HG03103 (cell line): ENCODE measurements at regions not wholly inside any gene's neighbourhood (a gene's known extent, or its start where the extent isn't known, plus 50 kb on each side); places are given as distances from the start of the nearest gene placed in this dataset.
"Not testable (repeated sequence)": the region's sequence is repeated elsewhere in the genome, so short reads cannot be mapped to it uniquely, and the experiment has no call there.

ENCODE experiments used
- ATAC-seq: cut with Tn5 transposase; IDR thresholded peaks from one replicate; pipeline ENCODE4 v1.9.1; 2021; ENCODE audit warnings: low read depth; ENCODE audit not compliant: unreplicated experiment

DNA sequence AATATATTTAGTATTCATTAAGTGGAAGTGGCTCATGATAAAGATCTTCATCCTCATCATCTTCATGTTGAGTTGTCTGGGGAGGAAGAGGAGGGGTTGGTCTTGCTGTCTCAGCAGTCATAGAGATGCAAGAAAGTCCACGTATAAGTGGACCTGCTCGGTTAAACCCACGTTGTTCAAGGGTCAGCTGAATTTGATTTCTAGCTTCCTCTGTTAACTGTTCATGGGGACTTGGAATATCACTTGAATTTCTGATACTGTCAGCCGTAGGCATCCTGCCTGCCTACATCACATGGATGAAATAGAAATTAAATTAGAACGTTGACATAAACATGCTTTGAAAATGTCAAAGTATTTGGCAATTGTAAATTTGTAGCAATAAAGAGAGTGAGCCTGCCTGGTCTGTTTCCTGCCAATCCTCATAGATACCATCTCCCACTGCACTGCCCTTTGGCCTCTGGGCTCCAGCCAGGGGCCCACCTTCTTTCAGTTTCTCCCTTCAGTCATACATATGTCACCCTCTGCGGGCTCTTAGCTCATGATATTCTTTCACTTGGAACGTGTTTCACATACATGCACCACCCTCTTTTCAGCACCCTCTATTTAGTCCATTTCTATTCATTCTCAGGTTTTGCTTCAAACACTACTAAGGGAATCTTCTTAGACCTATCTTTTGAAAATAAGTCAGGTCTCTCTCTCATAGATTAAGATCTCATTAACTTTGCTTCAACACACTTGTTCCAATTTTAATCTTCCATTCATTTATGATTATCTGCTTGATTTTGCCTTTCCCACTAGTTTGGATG is 376.3 kb downstream of the IPMK start:
- ATAC-seq = no peak

DNA sequence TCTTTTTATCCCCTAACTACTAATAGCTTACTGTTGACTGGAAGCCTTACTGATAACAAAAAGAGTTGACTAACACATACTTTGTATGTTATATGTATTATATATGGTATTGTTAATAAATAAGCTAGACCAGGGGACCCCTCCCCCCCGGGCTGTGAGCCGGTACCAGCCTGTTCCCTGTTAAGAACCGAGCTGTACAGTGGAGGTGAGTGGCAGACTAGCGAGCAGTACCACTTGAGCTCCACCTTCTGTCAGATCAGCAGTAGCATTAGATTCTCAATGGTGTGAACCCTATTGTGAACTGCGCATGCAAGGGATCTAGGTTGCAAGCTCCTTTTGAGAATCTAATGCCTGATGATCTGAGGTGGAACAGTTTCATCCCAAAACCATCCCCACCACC is 377.0 kb downstream of the IPMK start:
- no peak for ATAC-seq

DNA sequence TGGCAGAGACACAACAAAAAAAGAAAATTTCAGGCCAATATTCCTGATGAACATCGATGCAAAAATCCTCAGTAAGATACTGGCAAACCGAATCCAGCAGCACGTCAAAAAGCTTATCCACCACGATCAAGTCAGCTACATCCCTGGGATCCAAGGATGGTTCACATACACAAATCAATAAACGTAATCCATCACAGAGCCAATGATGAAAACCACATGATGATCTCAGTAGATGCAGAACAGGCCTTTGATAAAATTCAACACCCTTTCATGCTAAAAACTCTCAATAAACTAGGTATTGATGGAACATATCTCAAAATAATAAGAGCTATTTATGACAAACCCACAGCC is 382.1 kb downstream of the IPMK start:
- ATAC-seq = not testable (repeated sequence)

DNA sequence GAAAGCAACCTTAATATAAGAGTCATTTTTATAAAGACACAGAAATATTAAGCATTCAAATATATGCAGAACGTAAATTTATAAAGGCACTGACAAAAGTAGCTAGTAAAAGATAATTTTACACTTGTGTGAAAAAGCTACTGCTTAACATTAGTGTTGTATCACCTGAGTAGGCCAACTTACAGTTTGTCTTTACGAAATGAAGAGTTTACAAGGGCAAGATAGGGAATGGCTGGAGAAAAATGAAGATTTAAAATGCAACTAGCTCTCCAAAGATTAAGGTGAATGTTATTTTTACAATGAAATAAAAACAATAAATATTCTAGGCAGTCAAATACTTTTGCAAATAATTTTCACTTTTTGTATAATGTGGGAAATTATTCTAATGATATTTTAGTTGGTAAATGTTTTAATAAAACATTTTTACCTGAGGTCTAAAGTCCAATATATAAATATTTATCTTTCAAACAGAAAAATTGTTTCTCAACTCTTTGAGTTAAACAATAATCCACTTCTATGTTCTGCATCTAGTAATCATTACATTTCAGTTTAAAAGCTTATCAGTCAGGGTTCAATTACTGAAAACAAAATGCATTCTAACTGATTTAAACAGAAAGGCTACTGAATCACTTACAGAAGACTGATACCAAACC is 382.6 kb downstream of the IPMK start:
- ATAC-seq = no peak

DNA sequence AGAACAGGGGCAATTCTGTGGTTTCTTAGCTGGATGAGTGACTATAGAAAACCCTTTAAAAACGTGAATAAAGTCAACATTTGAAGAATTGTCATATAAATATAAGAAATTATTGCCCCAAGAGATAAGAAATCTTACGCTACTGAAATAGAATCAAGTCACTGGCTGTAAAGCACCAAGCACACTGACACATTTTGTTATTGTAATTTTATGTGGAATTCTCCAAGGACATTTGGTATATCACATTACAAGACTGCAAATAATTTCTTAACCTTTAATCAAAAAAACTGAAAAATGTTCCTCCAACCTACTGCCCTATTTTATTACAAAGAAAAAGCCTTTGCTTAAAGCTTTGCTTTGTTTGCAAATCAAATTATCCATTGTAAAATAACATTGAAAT is 383.3 kb downstream of the IPMK start:
- ATAC-seq = no peak

DNA sequence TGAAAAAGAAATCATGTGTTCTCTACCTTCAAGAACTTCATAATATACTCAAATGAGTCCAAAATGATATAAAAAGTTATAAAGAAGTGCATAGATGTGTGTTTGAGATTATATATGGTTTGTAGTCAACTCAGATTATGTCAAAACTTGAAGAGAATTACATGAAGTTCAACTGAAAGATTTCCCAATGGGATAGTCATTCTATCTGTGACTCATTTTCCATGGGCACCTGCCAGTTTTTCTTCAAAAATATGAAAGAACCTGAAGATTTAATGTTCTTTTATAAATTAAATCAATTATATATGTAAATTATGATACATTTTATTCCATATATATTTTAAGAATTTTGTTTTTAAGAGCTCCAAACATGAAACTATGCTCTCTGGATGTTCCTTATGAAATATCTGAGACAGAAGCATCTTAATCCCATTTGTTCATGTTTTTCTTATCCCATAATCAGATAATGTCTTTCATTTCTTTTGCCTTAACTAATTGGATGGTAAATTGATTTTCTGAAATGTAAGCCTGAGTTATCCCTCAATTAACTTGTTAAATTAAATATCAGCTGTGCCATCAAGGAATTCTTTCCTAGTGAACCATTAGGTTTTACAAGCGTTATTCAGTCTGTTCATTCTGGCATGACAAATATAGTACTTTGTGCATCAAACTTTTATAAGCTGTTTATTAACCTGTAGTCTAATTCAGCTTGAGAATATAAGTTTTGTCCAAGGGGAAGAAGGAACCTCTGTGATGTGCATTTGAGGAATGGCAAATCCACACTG is 387.1 kb downstream of the IPMK start:
- ATAC-seq = no peak

DNA sequence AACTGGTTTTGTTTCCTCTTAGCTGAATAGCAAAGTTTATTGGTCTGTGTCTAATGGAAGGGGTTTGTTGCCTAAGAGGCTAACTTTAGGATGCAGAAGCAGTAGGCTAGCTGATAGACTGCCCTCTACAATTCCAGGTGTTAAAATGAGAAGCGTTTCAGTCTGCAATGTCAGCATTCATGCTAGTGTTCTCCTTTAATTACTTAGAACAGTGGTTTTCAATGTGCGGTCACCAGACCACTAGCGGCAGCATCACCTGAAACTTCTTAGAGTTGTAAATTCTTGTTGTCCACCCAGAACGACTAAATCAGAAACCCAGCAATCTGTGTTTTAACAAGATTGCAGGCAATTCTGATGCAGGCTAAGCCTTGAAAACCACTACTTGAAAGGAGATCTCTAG is 392.9 kb downstream of the IPMK start:
- ATAC-seq = no peak

DNA sequence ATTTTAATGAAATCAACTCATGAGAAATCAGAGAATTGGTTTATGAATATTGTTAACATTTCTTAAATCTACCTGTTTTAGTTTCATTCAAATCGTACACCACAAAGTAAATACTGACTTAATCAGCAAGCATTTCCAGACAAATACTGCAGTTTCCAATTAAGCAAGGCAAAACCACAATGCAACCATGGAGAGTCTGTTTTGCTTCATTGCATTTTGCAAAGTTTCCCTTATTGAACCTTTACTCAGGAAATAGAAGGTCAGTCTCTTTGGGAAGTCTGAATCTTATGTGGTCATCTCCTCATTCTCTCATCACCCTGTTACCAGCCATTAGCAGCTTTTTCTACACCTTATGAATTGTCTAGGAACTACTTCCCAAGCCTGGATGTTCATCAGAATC is 400.5 kb downstream of the IPMK start:
- no peak for ATAC-seq

DNA sequence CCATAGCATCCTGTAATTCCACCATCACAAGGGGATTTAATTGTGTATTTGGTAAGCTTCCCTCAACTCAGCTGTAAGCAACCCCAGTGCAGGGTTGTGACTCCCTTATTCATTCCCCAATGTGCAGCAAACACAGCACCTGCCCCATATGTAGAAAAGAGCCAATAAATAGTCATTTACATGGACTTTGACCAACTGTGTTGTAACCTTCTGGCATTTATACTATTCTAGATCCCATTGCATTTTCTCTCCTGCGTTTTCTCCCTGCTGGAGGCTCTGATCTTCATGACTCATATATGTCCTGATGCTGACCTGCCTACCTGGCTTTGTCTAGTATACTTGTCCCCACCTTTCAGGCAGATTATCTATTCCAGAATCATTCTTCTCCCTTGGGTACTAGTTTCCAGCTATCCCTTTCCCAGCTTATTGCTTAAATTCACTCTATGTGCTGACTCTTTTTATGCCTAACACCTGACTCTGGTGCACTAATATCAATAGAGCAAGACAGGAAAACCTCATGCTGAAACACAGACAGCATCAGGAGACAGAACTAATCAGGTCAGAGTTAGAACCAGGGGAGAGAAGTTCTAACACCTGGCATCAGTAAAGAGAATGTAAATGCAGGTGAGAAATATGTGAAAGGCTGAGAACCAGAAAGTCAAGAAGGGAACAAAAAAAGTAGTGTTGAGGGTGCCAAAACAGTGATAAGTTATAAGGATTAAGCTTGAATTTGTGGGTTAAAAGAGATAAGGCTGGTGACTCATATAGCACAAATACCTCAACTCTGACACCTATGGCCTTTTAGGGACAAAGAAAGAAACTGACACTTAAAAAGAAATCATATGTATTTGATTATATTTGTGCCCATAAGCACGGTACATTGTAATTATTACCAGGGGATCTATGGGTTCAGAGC is 402.7 kb downstream of the IPMK start:
- no peak for ATAC-seq

DNA sequence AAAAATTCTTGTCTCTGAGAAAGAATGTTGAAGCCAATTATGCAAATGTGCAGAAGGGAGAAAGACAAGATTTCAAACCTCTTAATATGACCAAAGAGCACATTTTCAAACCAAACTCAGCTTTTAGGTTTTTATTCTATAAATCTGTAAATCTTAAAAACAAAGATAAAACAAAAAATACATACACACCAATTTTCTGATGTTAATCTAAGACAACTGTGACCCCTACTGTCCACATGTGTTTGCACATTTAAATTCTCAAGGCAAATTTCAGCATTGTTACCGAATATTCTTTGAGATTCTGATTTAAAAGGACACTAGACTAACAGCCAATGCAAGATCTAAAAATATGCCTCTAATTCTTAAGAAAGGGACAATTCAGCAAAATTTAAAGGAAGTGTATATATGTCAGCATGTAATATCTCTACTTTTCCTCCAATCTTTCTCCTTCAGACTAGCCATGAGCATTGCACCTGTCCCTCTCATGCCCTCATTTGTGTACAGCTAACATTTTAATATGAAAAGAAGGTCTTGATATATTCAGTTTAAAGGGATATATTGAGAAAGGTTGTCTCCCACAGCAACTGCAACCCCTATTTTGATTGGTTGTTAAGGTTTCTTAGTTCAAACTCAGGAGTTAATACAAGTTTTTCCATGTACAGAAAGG is 417.9 kb downstream of the IPMK start:
- ATAC-seq = no peak

DNA sequence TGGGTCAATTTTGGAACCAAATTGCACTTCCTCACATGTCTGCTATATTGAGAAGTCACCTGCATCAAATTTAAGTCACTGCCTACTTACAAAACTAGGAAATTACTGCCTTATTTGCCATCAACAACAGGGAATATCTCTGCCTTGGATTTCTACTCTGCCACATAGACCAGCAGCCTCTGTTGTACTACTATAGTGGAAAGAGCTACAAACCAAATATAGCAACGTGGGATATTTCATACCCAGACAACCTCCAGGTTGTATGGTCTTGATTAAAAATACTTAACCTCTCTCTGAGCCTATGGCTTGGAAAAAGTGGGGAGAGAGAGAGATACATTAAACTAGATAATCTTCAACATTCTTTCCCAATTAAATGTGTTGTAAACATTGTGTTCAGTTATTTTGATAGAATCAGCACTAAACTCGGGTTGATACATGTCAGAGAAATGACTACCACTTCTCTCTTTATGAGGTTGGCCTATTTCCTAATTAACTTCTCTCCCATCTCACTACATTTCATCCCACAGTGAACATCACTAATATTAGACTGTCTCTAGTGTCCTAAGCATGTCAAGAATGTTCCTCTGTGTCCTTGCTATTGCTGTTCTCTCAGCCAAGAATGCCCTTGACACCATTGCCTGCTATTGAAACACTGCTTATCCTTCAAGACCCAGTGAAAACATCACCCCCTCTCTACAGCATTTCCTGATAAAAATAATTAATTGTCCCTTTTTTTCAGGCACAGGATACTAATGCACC is 421.2 kb downstream of the IPMK start:
- no peak for ATAC-seq

DNA sequence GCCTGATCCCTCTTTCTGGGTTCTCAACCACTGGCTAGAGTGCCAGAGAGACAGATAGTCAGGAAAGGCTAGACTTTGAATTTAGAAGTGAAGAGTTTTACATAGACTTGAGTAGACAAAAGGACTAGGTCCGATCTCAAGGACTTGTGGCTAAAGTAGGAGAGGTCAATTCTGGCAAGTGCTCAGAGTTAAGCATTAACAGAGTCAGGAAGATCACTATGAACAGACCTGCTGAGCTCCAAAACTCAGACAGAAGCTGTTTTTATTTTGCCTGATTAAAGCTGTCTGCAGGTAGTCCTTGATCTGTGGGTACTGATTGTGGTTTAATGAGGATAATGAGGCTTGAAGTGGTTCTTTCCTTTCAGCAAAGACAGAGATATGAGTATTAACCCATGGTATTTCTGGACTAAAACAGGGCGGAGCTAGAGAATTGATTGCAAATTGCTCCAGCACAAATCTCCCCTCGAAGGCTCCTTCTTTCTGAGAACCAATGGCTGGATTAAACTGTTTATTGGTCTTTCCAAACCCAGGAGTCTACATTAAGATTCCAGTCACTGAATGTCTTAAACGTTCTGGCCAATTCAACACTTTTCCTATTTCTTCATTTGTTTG is 423.2 kb downstream of the IPMK start:
- no peak for ATAC-seq

DNA sequence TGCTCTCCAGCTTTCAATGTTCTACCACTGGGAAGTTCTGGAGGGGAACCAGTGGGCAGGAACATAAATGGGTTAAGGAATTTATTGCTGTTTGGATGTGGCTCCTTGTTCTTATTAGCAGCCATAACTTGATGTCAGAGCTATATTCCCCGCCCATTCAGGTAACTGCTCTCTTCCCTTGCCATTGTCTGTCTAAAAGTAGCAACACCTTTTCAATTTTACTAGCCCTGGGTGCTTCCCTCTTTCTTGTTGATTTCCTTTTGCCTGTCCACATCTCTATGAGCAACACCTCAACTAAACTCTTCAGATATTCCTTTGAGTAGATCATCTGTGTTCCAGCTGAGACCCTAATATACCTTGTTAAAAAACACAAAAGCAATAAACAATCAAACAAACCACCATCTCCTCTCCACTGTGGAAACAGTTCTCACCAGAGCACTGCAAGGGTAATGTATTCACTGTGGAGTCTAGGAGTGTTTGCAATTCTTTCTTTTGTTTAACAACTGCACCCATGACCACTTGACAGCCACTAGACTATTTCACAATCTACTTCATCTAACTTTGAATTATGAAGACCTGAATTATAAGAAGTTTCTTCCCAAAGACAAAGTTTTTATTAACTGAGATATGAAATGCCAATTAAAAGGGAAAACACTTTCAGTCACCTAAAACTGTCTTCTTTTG is 436.7 kb downstream of the IPMK start:
- ATAC-seq = no peak

DNA sequence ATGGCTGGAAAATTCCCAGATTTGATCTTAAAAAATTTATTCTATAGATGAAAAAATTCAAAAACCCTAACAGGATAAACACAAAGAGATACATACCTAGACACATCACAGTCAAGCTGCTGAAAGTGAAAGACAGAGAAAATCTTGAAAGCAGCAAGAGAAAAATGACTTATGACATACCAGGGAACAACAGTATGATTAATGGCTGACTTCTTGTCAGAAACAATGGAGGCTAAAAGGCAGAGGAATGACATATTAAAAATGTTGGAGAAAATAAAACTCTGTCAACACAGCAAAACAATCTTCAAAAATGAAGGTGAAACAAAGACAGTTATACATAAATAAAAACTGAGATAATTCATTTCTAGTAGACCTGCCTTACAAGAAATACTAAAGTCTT is 442.7 kb downstream of the IPMK start:
- no peak for ATAC-seq

DNA sequence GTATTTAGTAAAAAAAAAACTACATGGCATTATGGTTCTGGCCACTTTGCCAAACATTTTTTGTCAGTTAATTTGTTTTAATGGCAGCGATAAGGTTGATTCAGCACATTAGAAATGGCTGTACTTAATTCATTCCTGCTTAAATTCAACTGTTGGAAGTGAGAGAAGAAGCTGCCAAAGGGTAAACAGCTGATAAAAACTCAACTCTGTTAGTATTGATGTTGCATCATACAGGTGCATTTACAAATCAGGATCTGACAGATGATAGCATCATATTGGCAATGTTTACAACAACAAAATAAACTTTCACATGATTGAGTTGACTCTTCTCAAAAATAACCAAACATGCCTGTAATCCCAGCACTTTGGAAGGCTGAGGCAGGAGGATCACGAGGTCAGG is 444.3 kb downstream of the IPMK start:
- ATAC-seq = no peak

DNA sequence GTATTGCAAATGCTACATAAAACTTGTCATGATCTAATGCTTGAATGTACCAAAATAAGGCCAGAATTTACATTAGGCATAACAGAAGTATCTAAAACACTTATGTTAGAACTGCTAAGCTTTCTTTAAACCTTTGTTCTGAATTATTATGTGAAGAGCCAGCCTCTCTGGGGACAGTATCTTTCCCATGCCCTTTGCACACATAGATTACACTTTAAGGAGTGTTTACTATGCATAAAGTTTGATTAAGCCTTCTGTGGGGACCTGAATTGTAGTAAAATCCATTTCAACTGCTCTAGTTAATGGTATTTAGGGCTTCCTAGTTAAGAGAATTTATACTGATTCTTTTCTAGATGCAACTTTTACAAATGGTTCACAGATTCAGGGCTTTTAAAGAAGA is 444.7 kb downstream of the IPMK start:
- ATAC-seq = no peak

DNA sequence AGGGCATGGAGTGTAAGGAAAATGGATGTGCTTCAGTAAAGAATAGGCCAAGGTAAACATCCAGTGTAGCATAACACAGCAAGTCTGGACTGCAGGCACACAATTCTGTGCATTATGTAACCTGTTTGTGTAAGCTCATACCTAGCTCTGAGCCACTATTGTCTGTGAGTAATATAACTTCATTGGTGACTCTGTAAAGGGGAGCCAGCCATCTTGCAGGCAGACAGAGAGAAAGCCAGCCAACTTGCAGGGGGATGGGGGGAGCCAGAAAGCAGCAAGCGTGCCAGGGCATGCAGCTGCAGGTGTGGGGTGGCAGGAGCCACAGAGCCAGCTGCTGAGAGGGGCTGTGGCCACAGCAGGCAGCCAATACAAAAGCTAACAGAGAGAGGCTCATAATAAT is 449.2 kb downstream of the IPMK start:
- no peak for ATAC-seq

DNA sequence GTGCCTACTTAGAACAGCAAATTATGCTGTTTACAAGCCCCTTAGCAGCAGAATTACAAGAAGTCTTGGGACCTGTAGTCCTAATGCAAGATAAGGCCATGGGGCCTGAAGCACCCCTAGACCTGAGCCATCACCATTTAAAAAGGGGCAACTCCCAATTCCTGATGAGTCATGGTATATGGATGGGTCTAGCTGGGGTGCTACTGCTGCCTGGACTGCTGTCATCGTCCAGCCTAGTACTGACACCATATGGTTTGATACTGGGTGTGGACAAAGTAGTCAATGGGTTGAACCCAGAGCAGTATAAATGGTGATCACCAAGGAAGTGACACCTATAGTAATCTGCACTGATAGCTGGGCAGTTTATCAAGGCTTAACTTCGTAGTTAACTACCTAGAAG is 450.0 kb downstream of the IPMK start:
- no peak for ATAC-seq
